ENCODE measurements at regions not wholly inside any gene's neighbourhood (a gene's known extent, or its start where the extent isn't known, plus 50 kb on each side); places are given as distances from the start of the nearest gene placed in this dataset.

DNA sequence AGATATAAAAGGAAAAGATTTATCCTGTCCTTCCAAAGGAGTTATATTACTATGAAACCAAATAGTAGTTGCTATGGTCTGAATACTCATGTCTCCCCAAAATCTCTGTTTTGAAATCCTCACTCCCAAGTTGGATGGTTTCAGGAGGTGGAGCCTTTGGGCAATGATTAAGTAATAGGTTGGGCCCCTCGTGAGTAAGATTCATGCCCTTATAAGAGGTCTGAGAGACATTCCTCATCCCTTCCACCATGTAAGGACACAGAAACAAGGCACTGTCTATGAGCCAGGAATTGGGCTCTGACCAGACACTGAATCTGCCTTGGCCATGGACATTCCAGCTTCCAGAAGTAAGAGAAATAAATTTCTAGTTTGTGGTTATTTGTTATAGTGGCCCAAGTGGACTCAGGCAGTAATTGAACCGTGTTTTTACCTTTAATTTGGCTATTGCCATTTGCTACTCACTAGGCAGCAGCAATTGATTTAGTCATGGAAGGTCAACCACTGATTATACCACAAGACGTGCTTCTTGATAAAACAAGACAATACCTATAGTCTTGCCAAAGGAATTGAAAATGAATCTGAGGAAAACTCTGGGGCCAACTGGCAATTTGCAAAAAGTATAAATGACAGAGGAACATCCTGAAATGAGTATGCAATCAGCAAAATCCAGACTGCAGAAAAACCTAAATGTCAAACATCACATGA, 717.4 kb upstream of the SPRY2 start:
- WGBS, 2 donors: 48 to 70% methylated on average over 3 of the region's 3 CpGs
- H3K27ac ChIP-seq: no peak overlapping the region
- H3K27me3 ChIP-seq: no peaks in the 10 kb centered on the region
- intact Hi-C loops (cut with DNase I): no loop called here
- no peak for DNase-seq
- no peaks in the 10 kb centered on the region for H3K9me3 ChIP-seq
- TF ChIP-seq POLR2AphosphoS5 (IDR thresholded peaks at IDR 0.05) (no peak), EP300 (IDR thresholded peaks at IDR 0.05) (no peak), POLR2A (IDR thresholded peaks at IDR 0.05) (no peak)
- TF ChIP-seq, protein P1, sequence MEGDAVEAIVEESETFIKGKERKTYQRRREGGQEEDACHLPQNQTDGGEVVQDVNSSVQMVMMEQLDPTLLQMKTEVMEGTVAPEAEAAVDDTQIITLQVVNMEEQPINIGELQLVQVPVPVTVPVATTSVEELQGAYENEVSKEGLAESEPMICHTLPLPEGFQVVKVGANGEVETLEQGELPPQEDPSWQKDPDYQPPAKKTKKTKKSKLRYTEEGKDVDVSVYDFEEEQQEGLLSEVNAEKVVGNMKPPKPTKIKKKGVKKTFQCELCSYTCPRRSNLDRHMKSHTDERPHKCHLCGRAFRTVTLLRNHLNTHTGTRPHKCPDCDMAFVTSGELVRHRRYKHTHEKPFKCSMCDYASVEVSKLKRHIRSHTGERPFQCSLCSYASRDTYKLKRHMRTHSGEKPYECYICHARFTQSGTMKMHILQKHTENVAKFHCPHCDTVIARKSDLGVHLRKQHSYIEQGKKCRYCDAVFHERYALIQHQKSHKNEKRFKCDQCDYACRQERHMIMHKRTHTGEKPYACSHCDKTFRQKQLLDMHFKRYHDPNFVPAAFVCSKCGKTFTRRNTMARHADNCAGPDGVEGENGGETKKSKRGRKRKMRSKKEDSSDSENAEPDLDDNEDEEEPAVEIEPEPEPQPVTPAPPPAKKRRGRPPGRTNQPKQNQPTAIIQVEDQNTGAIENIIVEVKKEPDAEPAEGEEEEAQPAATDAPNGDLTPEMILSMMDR (IDR thresholded peaks at IDR 0.05): no peak
- no peaks in the 10 kb centered on the region for H3K36me3 ChIP-seq
- H3K4me3 ChIP-seq: no peak overlapping the region
- H3K4me1 ChIP-seq: peaks cover 0 to 4% (median 0%) of the 10 kb centered on the region in 4 donors

DNA sequence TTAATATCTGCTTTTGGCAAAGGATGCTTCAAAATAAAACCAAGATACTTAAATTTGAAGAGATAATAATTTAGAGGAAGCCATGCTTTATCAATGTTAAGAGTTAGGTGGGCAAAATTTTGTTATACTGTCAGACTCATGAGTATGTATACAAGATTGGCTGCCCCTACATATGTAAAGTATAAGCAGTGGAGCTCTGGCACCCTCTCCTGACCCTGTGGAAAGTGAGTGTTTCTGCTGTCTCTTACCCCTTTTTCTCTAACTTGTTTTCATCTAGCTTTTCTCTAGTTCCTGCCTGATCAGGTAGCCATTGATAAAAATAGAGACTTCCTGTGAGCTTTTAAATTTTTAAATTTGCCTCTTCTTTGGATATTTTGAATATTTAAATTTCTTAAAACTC, 710.9 kb upstream of the SPRY2 start:
- Histone ChIP-seq H3K9me3 (no peaks in the 10 kb centered on the region), H3K27ac (no peak overlapping the region), H3K27me3 (no peaks in the 10 kb centered on the region), H3K4me1 (no peaks in the 10 kb centered on the region), H3K4me3 (no peak overlapping the region), H3K36me3 (no peaks in the 10 kb centered on the region)
- TF ChIP-seq, protein P1 (IDR thresholded peaks at IDR 0.05): no peak
- TF ChIP-seq EP300 (IDR thresholded peaks at IDR 0.05) (no peak), POLR2A (IDR thresholded peaks at IDR 0.05) (no peak), POLR2AphosphoS5 (IDR thresholded peaks at IDR 0.05) (no peak)
- intact Hi-C loops (cut with DNase I): no loop called here
- no peak for DNase-seq

DNA sequence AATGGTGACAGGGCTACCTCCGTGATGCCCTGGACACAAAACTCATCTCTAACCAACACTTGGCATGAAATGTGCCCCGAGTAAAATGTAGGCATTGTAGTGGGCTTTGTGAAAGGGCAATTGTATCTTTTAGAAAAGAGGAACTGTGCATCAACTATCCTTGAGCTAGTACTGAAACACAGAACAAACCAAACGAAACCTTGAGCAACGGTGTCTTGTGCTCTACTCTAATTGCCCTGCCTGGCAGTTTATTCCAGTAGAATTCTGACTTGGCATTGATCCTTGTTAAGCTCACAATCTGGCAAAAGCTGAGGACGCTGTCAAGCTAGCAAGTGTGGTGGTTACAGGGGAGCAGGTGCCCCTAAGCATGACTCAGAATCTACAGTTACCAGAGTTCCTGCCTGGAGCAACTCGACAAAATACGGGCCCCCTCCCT, 707.1 kb upstream of the SPRY2 start:
- H3K36me3 ChIP-seq: no peaks in the 10 kb centered on the region
- H3K27me3 ChIP-seq: no peaks in the 10 kb centered on the region
- intact Hi-C loops (cut with DNase I): no loop called here
- 54 to 76% methylated on average over 7 of the region's 7 CpGs for WGBS, 2 donors
- H3K4me1 ChIP-seq: no peaks in the 10 kb centered on the region
- TF ChIP-seq, protein P1 (IDR thresholded peaks at IDR 0.05): no peak
- TF ChIP-seq EP300 (IDR thresholded peaks at IDR 0.05): no peak
- no peak for TF ChIP-seq POLR2A (IDR thresholded peaks at IDR 0.05)
- TF ChIP-seq POLR2AphosphoS5 (IDR thresholded peaks at IDR 0.05): no peak
- H3K9me3 ChIP-seq: no peaks in the 10 kb centered on the region
- H3K4me3 ChIP-seq: no peak overlapping the region
- H3K27ac ChIP-seq: no peak overlapping the region
- DNase-seq: no peak

DNA sequence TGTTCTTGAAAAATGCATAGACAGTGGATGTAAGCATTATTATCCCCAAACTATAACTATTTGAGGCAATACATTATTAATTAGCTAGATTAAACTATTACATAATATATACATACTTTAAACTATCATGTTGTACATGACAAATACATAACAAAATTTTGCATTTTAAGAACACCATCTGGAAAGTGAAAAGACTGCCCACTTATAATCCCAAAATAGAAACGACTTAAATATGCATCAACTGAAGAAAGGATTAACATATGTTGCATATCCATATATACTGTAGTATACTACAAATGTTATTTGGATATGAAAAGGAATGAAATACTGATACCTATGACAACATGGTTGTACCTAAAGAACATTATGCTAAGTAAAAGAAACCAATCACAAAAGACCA, 700.8 kb upstream of the SPRY2 start:
- H3K36me3 ChIP-seq: no peaks in the 10 kb centered on the region
- H3K4me1 ChIP-seq: no peaks in the 10 kb centered on the region
- no peak for DNase-seq
- H3K4me3 ChIP-seq: no peak overlapping the region
- intact Hi-C loops (cut with DNase I): no loop called here
- H3K27me3 ChIP-seq: no peaks in the 10 kb centered on the region
- TF ChIP-seq POLR2AphosphoS5 (IDR thresholded peaks at IDR 0.05) (no peak), POLR2A (IDR thresholded peaks at IDR 0.05) (no peak), EP300 (IDR thresholded peaks at IDR 0.05) (no peak)
- TF ChIP-seq, protein P1 (IDR thresholded peaks at IDR 0.05): no peak
- H3K27ac ChIP-seq: no peak overlapping the region
- H3K9me3 ChIP-seq: no peaks in the 10 kb centered on the region
- WGBS, 2 donors: 51 to 63% methylated on average over 1 of the region's 1 CpG

DNA sequence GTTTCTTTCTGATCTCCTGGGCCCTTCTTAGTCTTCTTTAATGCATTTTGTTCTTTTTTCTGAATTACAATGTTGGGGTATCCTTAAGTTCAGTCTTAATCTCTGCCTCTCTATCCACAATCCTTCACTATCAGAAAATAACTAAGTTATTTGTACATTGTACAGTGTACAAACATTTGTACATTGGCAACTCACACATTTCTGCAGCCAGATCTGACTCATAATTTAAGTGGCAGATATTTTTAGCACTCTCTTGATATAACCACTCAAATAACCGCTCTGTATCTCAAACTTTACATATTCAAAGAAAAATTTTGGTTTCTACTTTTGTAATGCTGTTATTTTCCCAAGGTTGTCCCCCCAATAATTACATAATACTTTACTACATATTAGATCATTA, 691.1 kb upstream of the SPRY2 start:
- DNase-seq: no peak
- H3K4me3 ChIP-seq: no peak overlapping the region
- no peaks in the 10 kb centered on the region for H3K4me1 ChIP-seq
- H3K36me3 ChIP-seq: no peaks in the 10 kb centered on the region
- H3K27me3 ChIP-seq: no peaks in the 10 kb centered on the region
- H3K9me3 ChIP-seq: no peaks in the 10 kb centered on the region
- intact Hi-C loops (cut with DNase I): no loop called here
- WGBS, 2 donors: 69 to 76% methylated on average over 1 of the region's 1 CpG
- TF ChIP-seq POLR2AphosphoS5 (IDR thresholded peaks at IDR 0.05) (no peak), POLR2A (IDR thresholded peaks at IDR 0.05) (no peak), EP300 (IDR thresholded peaks at IDR 0.05) (no peak)
- TF ChIP-seq, protein P1 (IDR thresholded peaks at IDR 0.05): no peak
- H3K27ac ChIP-seq: no peak overlapping the region

Data from sigmoid colon (tissue), 6 donors.